ENCODE measurements at regions not wholly inside any gene's neighbourhood (a gene's known extent, or its start where the extent isn't known, plus 50 kb on each side); places are given as distances from the start of the nearest gene placed in this dataset.
"Not testable (repeated sequence)": the region's sequence is repeated elsewhere in the genome, so short reads cannot be mapped to it uniquely, and the experiment has no call there.

- Histone ChIP-seq H3K4me3 (ENCODE audit: low read length) (no peak overlapping the region), H3K36me3 (ENCODE audit: control insufficient read depth, insufficient read depth, low read length) (no peaks in the 10 kb centered on the region), H3K4me1 (ENCODE audit: control insufficient read depth, insufficient read depth, low read length) (no peaks in the 10 kb centered on the region), H3K27me3 (ENCODE audit: control insufficient read depth, insufficient read depth, low read length) (no peaks in the 10 kb centered on the region), H3K9me3 (ENCODE audit: control insufficient read depth, insufficient read depth, low read length) (no peaks in the 10 kb centered on the region), H3K27ac (ENCODE audit: low read length) (no peak overlapping the region)
- WGBS (ENCODE audit: insufficient coverage, insufficient read length) = no CpG with 5 or more reads among the region's 4 CpGs
- no peak for DNase-seq (ENCODE audit: low read depth, low spot score)
Observed at GRCh38 chr9:73951147-73951546, 546.0 kb upstream of the RORB start.

GRCh38 chr9:73962792-73963191 is 534.3 kb upstream of the RORB start:
- WGBS (ENCODE audit: insufficient coverage, insufficient read length) = 100% methylated on average over 2 of the region's 4 CpGs
- Histone ChIP-seq H3K36me3 (ENCODE audit: control insufficient read depth, insufficient read depth, low read length) (no peaks in the 10 kb centered on the region), H3K27me3 (ENCODE audit: control insufficient read depth, insufficient read depth, low read length) (no peaks in the 10 kb centered on the region), H3K27ac (ENCODE audit: low read length) (no peak overlapping the region), H3K4me3 (ENCODE audit: low read length) (no peak overlapping the region), H3K4me1 (ENCODE audit: control insufficient read depth, insufficient read depth, low read length) (no peaks in the 10 kb centered on the region), H3K9me3 (ENCODE audit: control insufficient read depth, insufficient read depth, low read length) (no peaks in the 10 kb centered on the region)
- no peak for DNase-seq (ENCODE audit: low read depth, low spot score)

- Histone ChIP-seq H3K27ac (ENCODE audit: low read length) (no peak overlapping the region), H3K27me3 (ENCODE audit: control insufficient read depth, insufficient read depth, low read length) (no peaks in the 10 kb centered on the region), H3K36me3 (ENCODE audit: control insufficient read depth, insufficient read depth, low read length) (no peaks in the 10 kb centered on the region), H3K9me3 (ENCODE audit: control insufficient read depth, insufficient read depth, low read length) (peaks cover 2% of the 10 kb centered on the region), H3K4me3 (ENCODE audit: low read length) (no peak overlapping the region), H3K4me1 (ENCODE audit: control insufficient read depth, insufficient read depth, low read length) (no peaks in the 10 kb centered on the region)
- WGBS (ENCODE audit: insufficient coverage, insufficient read length) = no CpG with 5 or more reads among the region's 1 CpG
- no peak for DNase-seq (ENCODE audit: low read depth, low spot score)
Observed at GRCh38 chr9:73969936-73970335, 527.2 kb upstream of the RORB start.

GRCh38 chr9:73976424-73976823 is 520.7 kb upstream of the RORB start:
- not testable (repeated sequence) for H3K4me1 ChIP-seq (ENCODE audit: control insufficient read depth, insufficient read depth, low read length); H3K36me3 ChIP-seq (ENCODE audit: control insufficient read depth, insufficient read depth, low read length); H3K27me3 ChIP-seq (ENCODE audit: control insufficient read depth, insufficient read depth, low read length); H3K9me3 ChIP-seq (ENCODE audit: control insufficient read depth, insufficient read depth, low read length); DNase-seq (ENCODE audit: low read depth, low spot score); H3K4me3 ChIP-seq (ENCODE audit: low read length); H3K27ac ChIP-seq (ENCODE audit: low read length)
- WGBS (ENCODE audit: insufficient coverage, insufficient read length) = no CpG with 5 or more reads among the region's 3 CpGs

- WGBS (ENCODE audit: insufficient coverage, insufficient read length) = no CpG with 5 or more reads among the region's 3 CpGs
- Histone ChIP-seq H3K27me3 (ENCODE audit: control insufficient read depth, insufficient read depth, low read length) (no peaks in the 10 kb centered on the region), H3K27ac (ENCODE audit: low read length) (no peak overlapping the region), H3K4me3 (ENCODE audit: low read length) (no peak overlapping the region), H3K36me3 (ENCODE audit: control insufficient read depth, insufficient read depth, low read length) (no peaks in the 10 kb centered on the region), H3K4me1 (ENCODE audit: control insufficient read depth, insufficient read depth, low read length) (no peaks in the 10 kb centered on the region), H3K9me3 (ENCODE audit: control insufficient read depth, insufficient read depth, low read length) (no peaks in the 10 kb centered on the region)
- DNase-seq (ENCODE audit: low read depth, low spot score) = no peak
Observed at GRCh38 chr9:73979894-73980264, 517.3 kb upstream of the RORB start.

GRCh38 chr9:73980754-73981153 is 516.4 kb upstream of the RORB start:
- Histone ChIP-seq H3K27ac (ENCODE audit: low read length) (no peak overlapping the region), H3K9me3 (ENCODE audit: control insufficient read depth, insufficient read depth, low read length) (no peaks in the 10 kb centered on the region), H3K4me3 (ENCODE audit: low read length) (no peak overlapping the region), H3K36me3 (ENCODE audit: control insufficient read depth, insufficient read depth, low read length) (no peaks in the 10 kb centered on the region), H3K4me1 (ENCODE audit: control insufficient read depth, insufficient read depth, low read length) (no peaks in the 10 kb centered on the region), H3K27me3 (ENCODE audit: control insufficient read depth, insufficient read depth, low read length) (no peaks in the 10 kb centered on the region)
- DNase-seq (ENCODE audit: low read depth, low spot score) = no peak

- H3K4me1 ChIP-seq (ENCODE audit: control insufficient read depth, insufficient read depth, low read length) = no peaks in the 10 kb centered on the region
- H3K9me3 ChIP-seq (ENCODE audit: control insufficient read depth, insufficient read depth, low read length) = no peaks in the 10 kb centered on the region
- H3K4me3 ChIP-seq (ENCODE audit: low read length) = no peak overlapping the region
- H3K27me3 ChIP-seq (ENCODE audit: control insufficient read depth, insufficient read depth, low read length) = no peaks in the 10 kb centered on the region
- H3K27ac ChIP-seq (ENCODE audit: low read length) = no peak overlapping the region
- WGBS (ENCODE audit: insufficient coverage, insufficient read length) = no CpG with 5 or more reads among the region's 4 CpGs
- H3K36me3 ChIP-seq (ENCODE audit: control insufficient read depth, insufficient read depth, low read length) = no peaks in the 10 kb centered on the region
- no peak for DNase-seq (ENCODE audit: low read depth, low spot score)
Observed at GRCh38 chr9:73981405-73981804, 515.7 kb upstream of the RORB start.

GRCh38 chr9:73995836-73996235 is 501.3 kb upstream of the RORB start:
- H3K36me3 ChIP-seq (ENCODE audit: control insufficient read depth, insufficient read depth, low read length) = no peaks in the 10 kb centered on the region
- no peak overlapping the region for H3K4me3 ChIP-seq (ENCODE audit: low read length)
- no CpG with 5 or more reads among the region's 2 CpGs for WGBS (ENCODE audit: insufficient coverage, insufficient read length)
- H3K27ac ChIP-seq (ENCODE audit: low read length) = no peak overlapping the region
- no peaks in the 10 kb centered on the region for H3K4me1 ChIP-seq (ENCODE audit: control insufficient read depth, insufficient read depth, low read length)
- DNase-seq (ENCODE audit: low read depth, low spot score) = no peak
- H3K9me3 ChIP-seq (ENCODE audit: control insufficient read depth, insufficient read depth, low read length) = no peaks in the 10 kb centered on the region
- no peaks in the 10 kb centered on the region for H3K27me3 ChIP-seq (ENCODE audit: control insufficient read depth, insufficient read depth, low read length)

- Histone ChIP-seq H3K9me3 (ENCODE audit: control insufficient read depth, insufficient read depth, low read length) (no peaks in the 10 kb centered on the region), H3K36me3 (ENCODE audit: control insufficient read depth, insufficient read depth, low read length) (no peaks in the 10 kb centered on the region), H3K27ac (ENCODE audit: low read length) (no peak overlapping the region), H3K4me3 (ENCODE audit: low read length) (no peak overlapping the region), H3K27me3 (ENCODE audit: control insufficient read depth, insufficient read depth, low read length) (no peaks in the 10 kb centered on the region), H3K4me1 (ENCODE audit: control insufficient read depth, insufficient read depth, low read length) (no peaks in the 10 kb centered on the region)
- no peak for DNase-seq (ENCODE audit: low read depth, low spot score)
- WGBS (ENCODE audit: insufficient coverage, insufficient read length) = no CpG with 5 or more reads among the region's 1 CpG
Observed at GRCh38 chr9:73996844-73997243, 500.3 kb upstream of the RORB start.

GRCh38 chr9:74001382-74001781 is 495.8 kb upstream of the RORB start:
- DNase-seq (ENCODE audit: low read depth, low spot score) = no peak
- Histone ChIP-seq H3K9me3 (ENCODE audit: control insufficient read depth, insufficient read depth, low read length) (no peaks in the 10 kb centered on the region), H3K4me3 (ENCODE audit: low read length) (no peak overlapping the region), H3K4me1 (ENCODE audit: control insufficient read depth, insufficient read depth, low read length) (no peaks in the 10 kb centered on the region), H3K27me3 (ENCODE audit: control insufficient read depth, insufficient read depth, low read length) (no peaks in the 10 kb centered on the region), H3K36me3 (ENCODE audit: control insufficient read depth, insufficient read depth, low read length) (no peaks in the 10 kb centered on the region), H3K27ac (ENCODE audit: low read length) (no peak overlapping the region)
- no CpG with 5 or more reads among the region's 2 CpGs for WGBS (ENCODE audit: insufficient coverage, insufficient read length)

GRCh38 chr9:74006935-74007334 is 490.2 kb upstream of the RORB start:
- H3K9me3 ChIP-seq (ENCODE audit: control insufficient read depth, insufficient read depth, low read length) = no peaks in the 10 kb centered on the region
- no CpG with 5 or more reads among the region's 2 CpGs for WGBS (ENCODE audit: insufficient coverage, insufficient read length)
- no peaks in the 10 kb centered on the region for H3K36me3 ChIP-seq (ENCODE audit: control insufficient read depth, insufficient read depth, low read length)
- H3K27me3 ChIP-seq (ENCODE audit: control insufficient read depth, insufficient read depth, low read length) = no peaks in the 10 kb centered on the region
- H3K27ac ChIP-seq (ENCODE audit: low read length) = no peak overlapping the region
- H3K4me1 ChIP-seq (ENCODE audit: control insufficient read depth, insufficient read depth, low read length) = no peaks in the 10 kb centered on the region
- DNase-seq (ENCODE audit: low read depth, low spot score) = peak; percentile 4
- no peak overlapping the region for H3K4me3 ChIP-seq (ENCODE audit: low read length)
